Fibroblast of lung (primary cell): ENCODE measurements at regions not wholly inside any gene's neighbourhood (a gene's known extent, or its start where the extent isn't known, plus 50 kb on each side); places are given as distances from the start of the nearest gene placed in this dataset.

Experiments
- EZH2 ChIP-seq: IDR thresholded peaks from 2 replicates; pipeline ENCODE4 v1.5.1; 2012; ENCODE audit warnings: low read length, control low read depth, mild to moderate bottlenecking; ENCODE audit errors: missing control alignments
- TF ChIP-seq, protein P1 (sequence below), 2 donors: IDR thresholded peaks in 1 of 2; conservative IDR thresholded peaks in 1 of 2; 1 replicate in 1 of 2; 2 replicates in 1 of 2; pipeline ENCODE4 v1.5.1; 2011 to 2012; ENCODE audit warnings: low read length in 2 of 2, control low read depth in 1 of 2, inconsistent platforms in 1 of 2, low read depth in 1 of 2, mild to moderate bottlenecking in 1 of 2

- TF ChIP-seq, protein P1, sequence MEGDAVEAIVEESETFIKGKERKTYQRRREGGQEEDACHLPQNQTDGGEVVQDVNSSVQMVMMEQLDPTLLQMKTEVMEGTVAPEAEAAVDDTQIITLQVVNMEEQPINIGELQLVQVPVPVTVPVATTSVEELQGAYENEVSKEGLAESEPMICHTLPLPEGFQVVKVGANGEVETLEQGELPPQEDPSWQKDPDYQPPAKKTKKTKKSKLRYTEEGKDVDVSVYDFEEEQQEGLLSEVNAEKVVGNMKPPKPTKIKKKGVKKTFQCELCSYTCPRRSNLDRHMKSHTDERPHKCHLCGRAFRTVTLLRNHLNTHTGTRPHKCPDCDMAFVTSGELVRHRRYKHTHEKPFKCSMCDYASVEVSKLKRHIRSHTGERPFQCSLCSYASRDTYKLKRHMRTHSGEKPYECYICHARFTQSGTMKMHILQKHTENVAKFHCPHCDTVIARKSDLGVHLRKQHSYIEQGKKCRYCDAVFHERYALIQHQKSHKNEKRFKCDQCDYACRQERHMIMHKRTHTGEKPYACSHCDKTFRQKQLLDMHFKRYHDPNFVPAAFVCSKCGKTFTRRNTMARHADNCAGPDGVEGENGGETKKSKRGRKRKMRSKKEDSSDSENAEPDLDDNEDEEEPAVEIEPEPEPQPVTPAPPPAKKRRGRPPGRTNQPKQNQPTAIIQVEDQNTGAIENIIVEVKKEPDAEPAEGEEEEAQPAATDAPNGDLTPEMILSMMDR (conservative IDR thresholded peaks at IDR 0.05 in 1 of 2, IDR thresholded peaks at IDR 0.05 in 1 of 2; ENCODE audit: low read depth in 1 of 2, low read length in 2 of 2) = no peak
- TF ChIP-seq EZH2 = no peak
These were observed 57.0 kb upstream of the STX16 start for GRCh38 chr20:58593880-58594638.
